SU-DHL-6 (cell line): ENCODE measurements at regions not wholly inside any gene's neighbourhood (a gene's known extent, or its start where the extent isn't known, plus 50 kb on each side); places are given as distances from the start of the nearest gene placed in this dataset.

Experiments used
- EZH2phosphoT487 ChIP-seq: fragments of 200-600 bp; sonication (generic), shearing (Covaris generic); conservative IDR thresholded peaks from 2 replicates; pipeline ENCODE4 v1.6.1; 2018; ENCODE audit warnings: mild to moderate bottlenecking, antibody characterized with exemption, low read length, moderate library complexity, mixed read lengths
- TF ChIP-seq, protein P1 (sequence below): fragments of 200-600 bp; sonication (generic); IDR thresholded peaks from one replicate; pipeline ENCODE4 v1.5.1; 2017; ENCODE audit warnings: antibody characterized with exemption, mild to moderate bottlenecking, low read length, moderate library complexity; ENCODE audit not compliant: insufficient read depth, poor library complexity, severe bottlenecking

DNA sequence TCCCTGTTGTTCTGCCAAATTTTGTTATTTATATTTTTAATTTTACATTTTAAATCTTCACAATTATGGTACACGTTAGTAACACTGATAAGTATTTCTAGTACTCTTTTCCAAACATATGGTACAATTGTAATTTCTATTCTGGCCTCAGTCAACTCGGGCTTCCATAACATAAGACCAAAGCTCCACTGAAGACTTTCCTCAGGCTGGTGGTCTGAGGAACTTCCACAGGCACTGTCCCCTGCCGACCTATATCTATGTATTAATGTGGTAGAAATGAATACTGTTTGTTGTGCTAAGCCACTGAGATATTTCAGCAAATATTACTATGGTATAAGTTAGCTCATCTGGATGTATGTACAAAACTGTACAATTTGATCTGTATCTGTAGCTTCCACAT lies 407.6 kb upstream of the ZNF804A start:
- TF ChIP-seq, protein P1, sequence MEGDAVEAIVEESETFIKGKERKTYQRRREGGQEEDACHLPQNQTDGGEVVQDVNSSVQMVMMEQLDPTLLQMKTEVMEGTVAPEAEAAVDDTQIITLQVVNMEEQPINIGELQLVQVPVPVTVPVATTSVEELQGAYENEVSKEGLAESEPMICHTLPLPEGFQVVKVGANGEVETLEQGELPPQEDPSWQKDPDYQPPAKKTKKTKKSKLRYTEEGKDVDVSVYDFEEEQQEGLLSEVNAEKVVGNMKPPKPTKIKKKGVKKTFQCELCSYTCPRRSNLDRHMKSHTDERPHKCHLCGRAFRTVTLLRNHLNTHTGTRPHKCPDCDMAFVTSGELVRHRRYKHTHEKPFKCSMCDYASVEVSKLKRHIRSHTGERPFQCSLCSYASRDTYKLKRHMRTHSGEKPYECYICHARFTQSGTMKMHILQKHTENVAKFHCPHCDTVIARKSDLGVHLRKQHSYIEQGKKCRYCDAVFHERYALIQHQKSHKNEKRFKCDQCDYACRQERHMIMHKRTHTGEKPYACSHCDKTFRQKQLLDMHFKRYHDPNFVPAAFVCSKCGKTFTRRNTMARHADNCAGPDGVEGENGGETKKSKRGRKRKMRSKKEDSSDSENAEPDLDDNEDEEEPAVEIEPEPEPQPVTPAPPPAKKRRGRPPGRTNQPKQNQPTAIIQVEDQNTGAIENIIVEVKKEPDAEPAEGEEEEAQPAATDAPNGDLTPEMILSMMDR, result no peak
- TF ChIP-seq EZH2phosphoT487, result no peak
